Neuronal stem cell (in vitro differentiated cells): ENCODE measurements at regions not wholly inside any gene's neighbourhood (a gene's known extent, or its start where the extent isn't known, plus 50 kb on each side); places are given as distances from the start of the nearest gene placed in this dataset.
"Not testable (repeated sequence)": the region's sequence is repeated elsewhere in the genome, so short reads cannot be mapped to it uniquely, and the experiment has no call there.

ENCODE experiments used
- DNase-seq: peaks from one replicate; pipeline ENCODE4 v3.0.0-alpha.2; 2013; ENCODE audit warnings: low spot score
- H2AFZ ChIP-seq: one replicate; pipeline ENCODE4 v1.6.1; 2013; ENCODE audit warnings: mild to moderate bottlenecking, low read length, inconsistent platforms
- H2AK5ac ChIP-seq: 2 replicates; pipeline ENCODE4 v1.6.1; 2013; ENCODE audit warnings: low read depth, mild to moderate bottlenecking, inconsistent platforms, low read length, moderate library complexity, mixed read lengths
- H2BK120ac ChIP-seq: 2 replicates; pipeline ENCODE4 v1.6.1; 2013; ENCODE audit warnings: low read depth, mild to moderate bottlenecking, inconsistent platforms, low read length, moderate library complexity, mixed read lengths
- H2BK12ac ChIP-seq: one replicate; pipeline ENCODE4 v1.6.1; 2013; ENCODE audit warnings: low read length, inconsistent platforms
- H2BK15ac ChIP-seq: 2 replicates; pipeline ENCODE4 v1.6.1; 2013; ENCODE audit warnings: mild to moderate bottlenecking, low read length, inconsistent platforms, mixed read lengths
- H2BK5ac ChIP-seq: one replicate; pipeline ENCODE4 v1.6.1; 2013; ENCODE audit warnings: inconsistent platforms, mild to moderate bottlenecking, low read length, moderate library complexity
- H3K14ac ChIP-seq: one replicate; pipeline ENCODE4 v1.6.1; 2013; ENCODE audit warnings: low read length, inconsistent platforms
- H3K18ac ChIP-seq: 2 replicates; pipeline ENCODE4 v1.6.1; 2013; ENCODE audit warnings: low read length, inconsistent platforms
- H3K23ac ChIP-seq: 2 replicates; pipeline ENCODE4 v1.6.1; 2013; ENCODE audit warnings: low read depth, mild to moderate bottlenecking, mixed read lengths, low read length, inconsistent platforms; ENCODE audit not compliant: poor library complexity
- H3K27ac ChIP-seq: replicated peaks from 3 replicates; pipeline ENCODE4 v1.5.1; 2013; ENCODE audit warnings: low read length, inconsistent platforms
- H3K27me3 ChIP-seq, 3 experiments: 2 replicates each; pipeline ENCODE4 v1.6.1; 2013; ENCODE audit warnings: low read length in 3 of 3, mild to moderate bottlenecking in 2 of 3, inconsistent platforms in 1 of 3, low read depth in 1 of 3, mixed read lengths in 1 of 3, moderate library complexity in 1 of 3; ENCODE audit not compliant: control insufficient read depth in 3 of 3, insufficient read depth in 3 of 3
- H3K36me3 ChIP-seq, 2 donors: replicated peaks in 1 of 2; 2 replicates each; pipeline ENCODE4 v1.6.1; 2013; ENCODE audit warnings: low read length in 2 of 2; ENCODE audit not compliant: control insufficient read depth in 2 of 2, insufficient read depth in 2 of 2
- H3K4ac ChIP-seq: 2 replicates; pipeline ENCODE4 v1.6.1; 2013; ENCODE audit warnings: inconsistent platforms, mild to moderate bottlenecking, low read length, moderate library complexity
- H3K4me1 ChIP-seq, 2 donors: 1 replicate in 1 of 2; 2 replicates in 1 of 2; pipeline ENCODE4 v1.6.1; 2013; ENCODE audit warnings: low read length in 2 of 2, low read depth in 1 of 2; ENCODE audit not compliant: control insufficient read depth in 2 of 2, insufficient read depth in 1 of 2
- H3K4me2 ChIP-seq: one replicate; pipeline ENCODE4 v1.6.1; 2013; ENCODE audit warnings: mild to moderate bottlenecking, low read length, inconsistent platforms; ENCODE audit not compliant: insufficient read depth, poor library complexity, severe bottlenecking
- H3K4me3 ChIP-seq, 2 donors: 2 replicates each; pipeline ENCODE4 v1.5.1; 2013; ENCODE audit warnings: low read length in 2 of 2, mild to moderate bottlenecking in 2 of 2, inconsistent platforms in 1 of 2, moderate library complexity in 1 of 2
- H3K79me1 ChIP-seq: one replicate; pipeline ENCODE4 v1.6.1; 2013; ENCODE audit warnings: low read depth, mild to moderate bottlenecking, inconsistent platforms, low read length, moderate library complexity
- H3K9ac ChIP-seq: one replicate; pipeline ENCODE4 v1.6.1; 2013; ENCODE audit warnings: mild to moderate bottlenecking, low read depth, low read length, inconsistent platforms; ENCODE audit not compliant: poor library complexity
- H3K9me3 ChIP-seq, 2 donors: replicated peaks in 1 of 2; 2 replicates each; pipeline versions ENCODE3 to v1.6.1; 2013; ENCODE audit warnings: low read length in 2 of 2, mild to moderate bottlenecking in 2 of 2, inconsistent platforms in 1 of 2, low read depth in 1 of 2, mixed read lengths in 1 of 2, moderate library complexity in 1 of 2; ENCODE audit not compliant: control insufficient read depth in 2 of 2, insufficient read depth in 1 of 2
- H4K8ac ChIP-seq: one replicate; pipeline ENCODE4 v1.6.1; 2013; ENCODE audit warnings: low read depth, mild to moderate bottlenecking, inconsistent platforms, low read length, moderate library complexity
- H4K91ac ChIP-seq: one replicate; pipeline ENCODE4 v1.6.1; 2013; ENCODE audit warnings: low read length, low read depth, mild to moderate bottlenecking, inconsistent platforms; ENCODE audit not compliant: poor library complexity
- WGBS, 2 donors: extraction: QIAGEN DNeasy Blood & Tissue Kit; methylation state at CpG; one replicate each; pipeline ENCODE4 v1.1.7; 2013; ENCODE audit warnings: missing lambda C conversion rate in 2 of 2, mixed read lengths in 1 of 2; ENCODE audit not compliant: insufficient read length in 2 of 2, insufficient replicate concordance in 1 of 2; ENCODE audit errors: extremely low coverage in 2 of 2; 5-methylcytosine and 5-hydroxymethylcytosine counted together

- not testable (repeated sequence) for H2BK12ac ChIP-seq, H4K8ac ChIP-seq, H3K4me3 ChIP-seq, H3K36me3 ChIP-seq, H3K9me3 ChIP-seq, H3K4me1 ChIP-seq, H2BK5ac ChIP-seq, H2AFZ ChIP-seq, H3K27ac ChIP-seq, H3K4me2 ChIP-seq, H3K14ac ChIP-seq, H3K27me3 ChIP-seq, H3K18ac ChIP-seq, H2BK120ac ChIP-seq, H4K91ac ChIP-seq, H3K23ac ChIP-seq, H3K4ac ChIP-seq, H2AK5ac ChIP-seq, DNase-seq, H3K79me1 ChIP-seq, H3K9ac ChIP-seq, H2BK15ac ChIP-seq
- WGBS, 2 donors, result no CpG with 5 or more reads among the region's 7 CpGs
Measured at GRCh38 chr1:234802586-234802985, 192.6 kb upstream of the IRF2BP2 start.

GRCh38 chr1:234801636-234802035, 191.7 kb upstream of the IRF2BP2 start:
- H3K4ac ChIP-seq, H2AFZ ChIP-seq, H3K4me3 ChIP-seq, H3K36me3 ChIP-seq, H3K9me3 ChIP-seq, H3K18ac ChIP-seq, H3K4me2 ChIP-seq, H3K27ac ChIP-seq, H3K27me3 ChIP-seq, H2BK5ac ChIP-seq, H3K23ac ChIP-seq, H4K8ac ChIP-seq, H3K14ac ChIP-seq, H2BK15ac ChIP-seq, H3K9ac ChIP-seq, H4K91ac ChIP-seq, H3K4me1 ChIP-seq, H3K79me1 ChIP-seq, H2AK5ac ChIP-seq, H2BK12ac ChIP-seq, H2BK120ac ChIP-seq, DNase-seq: not testable (repeated sequence)
- no CpG with 5 or more reads among the region's 4 CpGs for WGBS, 2 donors

- not testable (repeated sequence) for H2AFZ ChIP-seq, H2BK5ac ChIP-seq, DNase-seq, H2BK15ac ChIP-seq, H2BK12ac ChIP-seq, H3K4ac ChIP-seq, H3K27ac ChIP-seq, H3K4me3 ChIP-seq, H4K91ac ChIP-seq, H3K36me3 ChIP-seq, H2AK5ac ChIP-seq, H3K18ac ChIP-seq, H4K8ac ChIP-seq, H3K14ac ChIP-seq, H3K23ac ChIP-seq, H3K4me1 ChIP-seq, H2BK120ac ChIP-seq, H3K79me1 ChIP-seq, H3K27me3 ChIP-seq, H3K4me2 ChIP-seq, H3K9ac ChIP-seq, H3K9me3 ChIP-seq
- no CpG with 5 or more reads among the region's 2 CpGs for WGBS, 2 donors
Measured at GRCh38 chr1:234801147-234801546, 191.2 kb upstream of the IRF2BP2 start.

- H4K8ac ChIP-seq, H3K4ac ChIP-seq, H3K79me1 ChIP-seq, H2BK12ac ChIP-seq, DNase-seq, H3K9ac ChIP-seq, H2BK15ac ChIP-seq, H2AK5ac ChIP-seq, H2AFZ ChIP-seq, H3K27me3 ChIP-seq, H3K14ac ChIP-seq, H3K23ac ChIP-seq, H3K4me3 ChIP-seq, H4K91ac ChIP-seq, H3K4me1 ChIP-seq, H2BK120ac ChIP-seq, H3K18ac ChIP-seq, H3K9me3 ChIP-seq, H3K36me3 ChIP-seq, H3K27ac ChIP-seq, H3K4me2 ChIP-seq, H2BK5ac ChIP-seq: not testable (repeated sequence)
- WGBS, 2 donors, result no CpG with 5 or more reads among the region's 5 CpGs
Measured at GRCh38 chr1:234800563-234800962, 190.6 kb upstream of the IRF2BP2 start.
